Breast epithelium (tissue), 4 donors: ENCODE measurements at regions not wholly inside any gene's neighbourhood (a gene's known extent, or its start where the extent isn't known, plus 50 kb on each side); places are given as distances from the start of the nearest gene placed in this dataset.

Experiments used
- DNase-seq, 2 donors: peaks; one replicate each; pipeline ENCODE4 v3.0.0-alpha.2; 2019; ENCODE audit warnings: low spot score in 2 of 2
- H3K27ac ChIP-seq, 2 donors: fragments of 200-600 bp; sonication (generic) in 1 of 2; one replicate each; pipeline ENCODE4 v1.5.1; 2016 to 2019; ENCODE audit warnings: mild to moderate bottlenecking in 1 of 2
- H3K27me3 ChIP-seq, 2 donors: fragments of 200-600 bp; sonication (generic) in 1 of 2; one replicate each; pipeline versions ENCODE4 v1.5.1 to v1.6.0; 2017 to 2019; ENCODE audit warnings: control low read depth in 1 of 2, mild to moderate bottlenecking in 1 of 2
- H3K36me3 ChIP-seq: fragments of 200-600 bp; one replicate; pipeline ENCODE4 v1.5.1; 2019
- H3K4me1 ChIP-seq, 2 donors: fragments of 200-600 bp; sonication (generic); one replicate each; pipeline ENCODE4 v1.5.1; 2016 to 2019; ENCODE audit warnings: control low read depth in 1 of 2
- H3K4me3 ChIP-seq, 3 donors: fragments of 200-600 bp; sonication (generic); 1 replicate in 2 of 3; 2 replicates in 1 of 3; pipeline ENCODE4 v1.5.1; 2016 to 2019; ENCODE audit warnings: mild to moderate bottlenecking in 3 of 3, moderate library complexity in 2 of 3
- H3K9me3 ChIP-seq, 2 donors: fragments of 200-600 bp; sonication (generic) in 1 of 2; one replicate each; pipeline ENCODE4 v1.5.1; 2016 to 2019; ENCODE audit warnings: control low read depth in 1 of 2
- POLR2A ChIP-seq: fragments of 450-650 bp; IDR thresholded peaks from one replicate; pipeline ENCODE4 v1.6.1; 2016; ENCODE audit warnings: antibody characterized with exemption, mild to moderate bottlenecking, moderate library complexity
- POLR2AphosphoS5 ChIP-seq, 3 donors: sonication (generic); formaldehyde crosslinking; IDR thresholded peaks; one replicate each; pipeline ENCODE4 v1.6.1; 2017; ENCODE audit warnings: antibody characterized with exemption in 3 of 3
- intact Hi-C: fragments of 100-400 bp; cut with DNase I; formaldehyde crosslinking; loops from one replicate; pipeline ENCODE4 v1.15.1; 2023; ENCODE audit warnings: low total_unique reads
- TF ChIP-seq, protein P1 (sequence below), 3 donors: fragments of 450-650 bp; IDR thresholded peaks; one replicate each; pipeline ENCODE4 v1.5.1; 2016 to 2017; ENCODE audit warnings: antibody characterized with exemption in 3 of 3, mild to moderate bottlenecking in 3 of 3, moderate library complexity in 3 of 3

DNA sequence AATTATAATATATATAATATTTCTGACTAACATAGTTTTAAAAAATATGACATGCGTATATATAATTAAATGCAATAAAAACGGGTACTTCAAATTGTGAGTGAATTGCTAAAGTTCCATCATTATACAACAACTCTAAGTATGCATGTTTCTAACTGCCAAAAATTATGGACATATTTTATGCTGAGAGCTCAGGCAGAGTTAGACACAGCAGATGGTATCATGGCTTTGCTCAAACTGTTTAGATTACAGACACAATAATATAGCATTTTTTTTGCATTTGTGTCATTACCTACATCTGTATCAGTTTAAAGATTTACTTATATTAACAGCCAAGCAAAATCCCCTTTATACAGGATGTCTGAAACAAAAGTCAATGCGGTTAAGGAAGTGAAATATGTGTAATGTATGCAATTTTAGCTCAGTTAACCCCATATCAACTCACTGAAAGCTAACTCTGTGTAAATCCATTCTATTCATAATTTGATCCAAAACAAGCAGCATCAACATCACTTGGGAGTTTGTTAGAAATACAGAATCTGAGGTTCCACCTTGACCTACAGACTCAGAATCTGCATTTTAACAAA, 119.1 kb upstream of the CNKSR2 start:
- Histone ChIP-seq H3K27ac (no peak overlapping the region), H3K4me1 (no peaks in the 10 kb centered on the region), H3K27me3 (no peaks in the 10 kb centered on the region), H3K9me3 (no peaks in the 10 kb centered on the region), H3K36me3 (no peaks in the 10 kb centered on the region), H3K4me3 (no peak overlapping the region)
- no peak for DNase-seq
- intact Hi-C loops, result no loop called here
- TF ChIP-seq, protein P1, sequence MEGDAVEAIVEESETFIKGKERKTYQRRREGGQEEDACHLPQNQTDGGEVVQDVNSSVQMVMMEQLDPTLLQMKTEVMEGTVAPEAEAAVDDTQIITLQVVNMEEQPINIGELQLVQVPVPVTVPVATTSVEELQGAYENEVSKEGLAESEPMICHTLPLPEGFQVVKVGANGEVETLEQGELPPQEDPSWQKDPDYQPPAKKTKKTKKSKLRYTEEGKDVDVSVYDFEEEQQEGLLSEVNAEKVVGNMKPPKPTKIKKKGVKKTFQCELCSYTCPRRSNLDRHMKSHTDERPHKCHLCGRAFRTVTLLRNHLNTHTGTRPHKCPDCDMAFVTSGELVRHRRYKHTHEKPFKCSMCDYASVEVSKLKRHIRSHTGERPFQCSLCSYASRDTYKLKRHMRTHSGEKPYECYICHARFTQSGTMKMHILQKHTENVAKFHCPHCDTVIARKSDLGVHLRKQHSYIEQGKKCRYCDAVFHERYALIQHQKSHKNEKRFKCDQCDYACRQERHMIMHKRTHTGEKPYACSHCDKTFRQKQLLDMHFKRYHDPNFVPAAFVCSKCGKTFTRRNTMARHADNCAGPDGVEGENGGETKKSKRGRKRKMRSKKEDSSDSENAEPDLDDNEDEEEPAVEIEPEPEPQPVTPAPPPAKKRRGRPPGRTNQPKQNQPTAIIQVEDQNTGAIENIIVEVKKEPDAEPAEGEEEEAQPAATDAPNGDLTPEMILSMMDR (IDR thresholded peaks at IDR 0.05), result no peak
- TF ChIP-seq POLR2A, result no peak
- no peak for TF ChIP-seq POLR2AphosphoS5 (IDR thresholded peaks at IDR 0.05)

DNA sequence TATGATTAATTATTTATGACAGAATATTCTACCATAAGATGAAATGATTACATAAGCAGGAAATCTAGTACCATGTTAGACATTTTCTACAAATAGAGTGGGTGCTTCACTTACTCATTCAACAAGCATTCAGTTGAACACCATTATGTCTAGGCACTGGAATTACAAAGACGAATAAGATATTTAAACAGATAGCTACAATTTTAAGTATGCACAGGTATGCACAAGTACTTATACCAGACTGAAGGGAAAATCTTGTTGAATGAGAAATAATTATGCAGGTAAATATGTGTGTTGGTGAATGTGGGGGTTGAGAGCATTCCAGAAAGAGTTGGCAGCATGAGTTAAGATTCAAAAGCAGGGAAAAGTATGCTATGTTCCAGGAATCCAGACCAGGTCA, 107.3 kb upstream of the CNKSR2 start:
- DNase-seq, result no peak
- H3K27me3 ChIP-seq, result no peaks in the 10 kb centered on the region
- intact Hi-C loops, result no loop called here
- peaks cover 7 to 9% of the 10 kb centered on the region in 2 donors for H3K9me3 ChIP-seq
- TF ChIP-seq, protein P1 (IDR thresholded peaks at IDR 0.05), result no peak
- TF ChIP-seq POLR2AphosphoS5 (IDR thresholded peaks at IDR 0.05) (no peak), POLR2A (no peak)
- H3K4me3 ChIP-seq, result no peak overlapping the region
- no peak overlapping the region for H3K27ac ChIP-seq
- H3K4me1 ChIP-seq, result no peaks in the 10 kb centered on the region
- no peaks in the 10 kb centered on the region for H3K36me3 ChIP-seq

DNA sequence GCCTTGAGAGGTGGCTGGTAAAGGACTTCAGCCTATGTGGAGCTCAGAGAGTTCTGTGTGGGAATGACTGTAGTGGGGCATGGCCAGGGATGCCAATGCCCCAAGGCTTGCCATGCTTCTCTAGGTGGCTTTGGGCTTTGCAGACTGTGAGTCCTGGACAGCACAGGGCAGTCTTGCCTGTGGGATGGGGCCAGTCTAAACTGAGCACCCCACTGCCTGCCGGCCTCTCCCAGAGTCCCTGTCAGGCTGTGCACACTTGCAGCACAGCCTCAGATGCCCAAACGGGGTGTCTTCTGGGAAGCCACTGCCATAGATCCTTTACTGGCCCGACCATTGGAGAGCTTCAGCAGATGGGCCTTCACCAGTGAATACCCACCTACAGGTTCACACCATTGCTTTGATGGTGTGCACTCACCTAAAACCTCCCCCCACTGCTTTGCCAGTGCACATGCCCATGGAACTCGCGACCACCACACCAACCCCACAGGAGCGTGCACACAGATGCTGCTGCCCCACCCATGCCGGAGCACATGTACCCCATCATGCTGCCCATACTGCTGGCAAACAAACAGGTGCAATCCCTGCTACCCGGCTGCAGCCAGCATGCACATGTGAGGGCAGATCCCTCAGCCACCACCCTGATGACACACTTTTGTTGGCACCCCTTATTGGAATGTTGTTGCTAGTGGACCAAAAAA, 97.3 kb upstream of the CNKSR2 start:
- H3K9me3 ChIP-seq, result peaks cover 4 to 19% of the 10 kb centered on the region in 2 donors
- TF ChIP-seq POLR2AphosphoS5 (IDR thresholded peaks at IDR 0.05) (no peak), POLR2A (no peak)
- TF ChIP-seq, protein P1 (IDR thresholded peaks at IDR 0.05), result no peak
- DNase-seq, result no peak

DNA sequence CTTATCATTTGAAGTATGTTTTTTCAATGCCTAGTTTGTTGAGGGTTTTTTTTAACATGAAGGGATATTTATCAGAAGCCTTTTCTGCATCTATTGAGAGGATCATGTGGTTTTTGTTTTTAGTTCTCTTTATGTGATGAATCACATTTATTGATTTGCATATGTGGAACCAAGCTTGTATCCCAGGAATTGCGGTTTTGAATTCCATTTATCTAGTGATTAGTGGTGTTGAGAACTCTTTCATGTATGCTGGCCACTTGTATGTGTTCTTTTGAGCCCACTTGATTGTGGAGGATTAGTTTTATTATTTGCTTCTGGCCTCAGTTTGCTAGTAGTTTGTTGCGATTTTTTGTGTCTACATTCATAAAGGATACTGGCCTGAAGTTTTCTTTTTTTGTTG, 85.0 kb upstream of the CNKSR2 start:
- no peak for TF ChIP-seq POLR2AphosphoS5 (IDR thresholded peaks at IDR 0.05)
- TF ChIP-seq, protein P1 (IDR thresholded peaks at IDR 0.05), result no peak
- TF ChIP-seq POLR2A, result no peak
- intact Hi-C loops, result no loop called here
- H3K4me1 ChIP-seq, result no peaks in the 10 kb centered on the region

More for the DNA sequence above, 97.3 kb upstream of the CNKSR2 start:
- no peak overlapping the region for H3K4me3 ChIP-seq
- H3K27me3 ChIP-seq, result peaks cover 0 to 4% of the 10 kb centered on the region in 2 donors
- no peak overlapping the region for H3K27ac ChIP-seq
- H3K4me1 ChIP-seq, result no peaks in the 10 kb centered on the region
- no peaks in the 10 kb centered on the region for H3K36me3 ChIP-seq
- intact Hi-C loops, result loop anchor here (10.0 kb wide), 1 partner anchor 112 kb away; no protein-coding TSS in a partner anchor

DNA sequence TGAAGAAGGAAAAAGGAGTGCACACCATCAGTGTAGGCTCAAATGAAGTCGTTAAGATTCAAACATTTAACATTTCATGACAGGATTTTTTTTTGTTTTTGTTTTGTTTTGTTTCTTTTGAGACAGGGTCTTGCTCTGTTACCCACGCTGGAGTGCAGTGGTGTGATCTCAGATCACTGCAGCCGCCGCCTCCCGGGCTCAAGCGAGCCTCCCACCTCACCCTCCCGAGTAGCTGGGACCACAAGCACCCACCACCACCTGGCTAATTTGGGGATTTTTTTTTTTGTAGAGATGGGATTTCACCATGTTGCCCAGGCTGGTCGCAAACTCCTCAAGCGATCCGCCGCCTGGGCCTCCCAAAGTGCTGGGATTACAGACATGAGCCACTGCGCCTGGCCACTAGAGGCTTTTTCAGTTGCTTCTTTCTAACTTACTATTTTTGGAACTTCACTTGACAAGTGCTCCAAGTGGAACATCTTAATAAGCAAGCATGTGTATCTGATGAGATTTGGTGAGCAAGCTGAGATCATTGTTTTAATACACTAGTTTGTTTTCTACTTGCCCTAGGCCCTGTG, 78.9 kb upstream of the CNKSR2 start:
- TF ChIP-seq, protein P1 (IDR thresholded peaks at IDR 0.05), result no peak
- TF ChIP-seq POLR2AphosphoS5 (IDR thresholded peaks at IDR 0.05) (no peak), POLR2A (no peak)

More for the DNA sequence above, 85.0 kb upstream of the CNKSR2 start:
- Histone ChIP-seq H3K36me3 (no peaks in the 10 kb centered on the region), H3K9me3 (no peaks in the 10 kb centered on the region), H3K27ac (no peak overlapping the region), H3K4me3 (no peak overlapping the region), H3K27me3 (peaks cover 0 to 4% of the 10 kb centered on the region in 2 donors)
- no peak for DNase-seq

More for the DNA sequence above, 78.9 kb upstream of the CNKSR2 start:
- Histone ChIP-seq H3K9me3 (no peaks in the 10 kb centered on the region), H3K27me3 (peaks cover 0 to 4% of the 10 kb centered on the region in 2 donors), H3K36me3 (no peaks in the 10 kb centered on the region), H3K27ac (no peak overlapping the region), H3K4me1 (no peaks in the 10 kb centered on the region), H3K4me3 (no peak overlapping the region)
- no peak for DNase-seq
- intact Hi-C loops, result no loop called here
